NOMO-1 treated with DMSO at 0.1 percent for 48 hours (cell line): ENCODE measurements at regions not wholly inside any gene's neighbourhood (a gene's known extent, or its start where the extent isn't known, plus 50 kb on each side); places are given as distances from the start of the nearest gene placed in this dataset.
A peak's percentile ranks its signal among the peaks of the same experiment; 100 is the strongest.
"Not testable (repeated sequence)": the region's sequence is repeated elsewhere in the genome, so short reads cannot be mapped to it uniquely, and the experiment has no call there.

Experiments
- DNase-seq: peaks from one replicate; lab custom pipeline; 2025; ENCODE audit not compliant: unreplicated experiment; lab: John Stamatoyannopoulos, UW

DNA sequence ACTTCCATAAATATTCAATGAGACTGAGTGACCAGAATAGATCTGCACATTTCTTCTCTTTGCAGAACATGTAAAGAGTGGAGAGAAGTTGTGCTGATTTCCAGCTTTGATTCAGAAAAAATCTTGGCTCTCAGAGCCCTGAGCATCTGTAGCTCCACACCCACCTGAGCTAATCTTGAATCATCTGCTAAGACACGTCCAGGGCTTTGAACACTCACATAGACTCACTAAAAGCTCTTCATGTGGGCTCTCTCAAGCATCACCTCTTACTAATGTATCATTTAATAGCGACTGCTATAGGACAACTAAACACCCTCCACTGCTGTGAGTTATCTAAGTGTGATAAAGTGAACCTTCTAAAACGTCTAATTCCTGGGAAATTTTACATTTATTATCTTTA, 147.7 kb upstream of the GRIA3 start:
- no peak for DNase-seq

DNA sequence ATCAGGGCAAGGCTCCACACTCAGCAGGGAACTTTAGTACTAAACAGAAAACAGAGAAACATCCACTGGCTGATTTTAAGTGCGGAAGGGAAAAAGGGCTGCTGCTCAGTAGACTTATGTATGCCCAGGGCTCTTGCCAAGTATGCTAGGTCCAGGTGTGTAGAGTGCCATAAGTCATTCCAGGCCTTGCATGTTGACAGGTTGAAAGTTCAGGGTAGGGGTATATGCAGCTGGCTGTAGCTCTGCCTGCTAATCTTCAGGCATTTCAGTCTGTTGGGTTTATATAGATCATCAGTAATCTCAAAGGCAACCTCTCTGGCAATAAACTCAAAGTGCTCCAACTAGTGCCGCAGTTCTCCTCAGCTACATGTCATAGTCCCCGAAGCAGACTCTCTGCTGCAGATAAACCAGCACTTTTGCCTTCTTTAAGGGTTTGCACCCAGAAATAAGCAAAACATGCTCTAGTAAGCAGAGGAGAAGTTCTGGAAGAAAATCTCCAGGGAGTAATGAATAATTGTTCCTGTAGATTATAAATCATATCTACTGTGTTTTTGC, 134.9 kb upstream of the GRIA3 start:
- no peak for DNase-seq

DNA sequence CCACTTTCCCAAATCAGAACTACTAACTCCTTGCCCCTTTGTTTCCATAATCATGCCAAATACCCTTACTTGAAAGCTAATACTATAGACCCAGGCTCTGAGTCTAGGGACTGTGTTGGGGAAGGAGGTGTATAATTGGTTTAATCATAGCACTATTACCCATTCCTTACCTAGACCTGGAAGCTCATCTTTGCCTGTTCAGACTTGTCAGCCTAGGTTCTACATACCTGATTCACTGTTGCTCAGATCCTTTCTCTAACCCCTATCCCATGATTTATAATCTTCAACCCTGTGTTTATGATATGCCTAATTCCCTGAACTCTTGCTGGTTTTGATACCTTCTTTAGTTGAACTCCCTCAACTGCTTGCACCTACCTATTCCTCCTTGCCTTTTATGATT, 123.1 kb upstream of the GRIA3 start:
- no peak for DNase-seq

DNA sequence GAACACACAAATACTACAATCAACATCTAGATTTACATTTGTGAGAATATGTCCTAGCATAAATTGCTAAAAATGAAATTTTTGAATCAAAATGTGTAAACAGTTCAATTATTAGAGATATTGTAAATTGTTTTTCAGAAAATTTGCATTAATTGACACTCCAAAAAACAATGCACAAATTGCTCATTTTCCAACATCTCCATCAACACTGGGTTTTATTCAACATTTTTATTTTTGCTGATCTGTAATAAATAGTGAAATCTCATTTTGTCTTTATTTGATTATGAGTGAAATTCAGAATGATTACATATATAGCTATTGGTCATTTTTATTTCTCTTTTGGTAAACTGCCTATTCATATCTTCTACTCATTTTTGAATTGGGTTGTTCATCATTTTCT, 120.0 kb upstream of the GRIA3 start:
- DNase-seq: no peak

DNA sequence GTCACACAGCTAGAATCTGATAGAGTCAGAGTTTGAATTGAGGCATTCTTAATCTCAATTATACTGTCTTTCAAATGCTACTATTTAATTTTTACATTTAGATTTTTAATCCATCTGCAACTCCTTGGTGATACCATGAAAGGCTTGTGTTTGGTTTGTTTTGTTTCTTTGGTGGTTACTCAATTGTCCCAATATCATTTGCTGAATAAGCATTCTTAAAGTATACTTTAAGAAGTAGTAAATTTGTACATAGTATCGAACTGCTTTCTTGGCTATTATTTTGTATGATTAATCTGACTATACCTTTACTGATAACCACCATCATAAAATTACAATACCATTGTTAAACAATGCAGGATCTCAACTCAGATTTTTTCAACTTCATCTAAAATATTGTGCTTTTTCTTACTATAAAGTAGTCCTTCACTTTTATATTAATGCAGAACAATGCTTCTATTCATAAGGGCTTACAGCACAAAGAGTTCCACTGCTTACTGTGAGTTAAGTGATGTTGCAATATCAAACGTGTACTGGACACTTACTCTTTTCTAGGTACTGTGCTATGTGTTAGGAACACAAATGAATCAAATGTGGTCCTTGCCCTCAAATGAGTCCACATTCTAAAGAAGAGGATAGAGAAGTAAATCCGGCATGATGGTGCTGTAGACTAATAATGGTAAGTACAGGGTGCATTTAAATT, 111.2 kb upstream of the GRIA3 start:
- no peak for DNase-seq

DNA sequence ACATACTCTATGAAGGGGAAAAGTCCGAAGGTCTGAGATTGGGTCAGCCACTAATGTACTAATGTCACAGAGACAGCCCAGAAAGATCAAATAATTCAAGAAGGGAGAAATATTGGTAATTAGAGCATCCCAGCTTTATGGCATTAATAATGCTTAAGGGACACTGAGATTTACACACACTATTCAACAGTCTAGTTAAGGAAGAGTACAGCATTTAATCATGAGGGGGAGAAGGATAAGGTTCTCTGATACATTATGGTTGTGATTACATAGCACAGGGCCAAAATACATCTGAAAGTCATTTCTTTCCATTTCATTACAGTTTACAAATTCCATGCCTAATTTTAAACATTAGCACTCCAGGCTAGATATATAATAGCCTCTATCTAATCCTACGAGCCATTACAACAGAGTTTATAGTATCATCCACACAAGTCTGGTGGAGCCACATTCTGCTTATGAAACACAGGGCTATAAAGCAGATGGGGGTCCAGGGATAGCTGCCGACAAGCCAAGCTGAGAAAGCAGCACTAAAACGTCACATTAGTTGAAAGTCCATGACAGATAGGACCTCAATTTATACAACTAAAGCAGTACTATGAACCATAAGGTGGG, 108.0 kb upstream of the GRIA3 start:
- DNase-seq: no peak

DNA sequence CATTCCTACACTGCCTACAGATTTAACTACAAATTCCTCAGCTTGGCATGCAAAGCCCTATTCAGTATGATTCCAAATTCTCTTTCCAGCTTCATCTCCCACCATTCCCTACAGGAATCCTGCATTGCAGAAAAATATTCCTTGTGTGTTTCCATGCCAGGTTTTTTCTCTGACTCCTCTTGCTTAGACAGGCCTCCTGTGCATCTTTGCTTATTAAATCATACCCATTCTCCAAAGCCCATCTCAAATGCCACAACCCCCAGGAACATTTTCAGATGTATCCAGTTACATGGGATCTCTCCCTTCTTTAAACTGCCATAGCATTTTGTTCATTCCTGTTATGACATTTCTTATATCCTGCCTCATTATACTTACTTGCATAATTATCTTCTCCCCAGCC, 106.4 kb upstream of the GRIA3 start:
- no peak for DNase-seq

DNA sequence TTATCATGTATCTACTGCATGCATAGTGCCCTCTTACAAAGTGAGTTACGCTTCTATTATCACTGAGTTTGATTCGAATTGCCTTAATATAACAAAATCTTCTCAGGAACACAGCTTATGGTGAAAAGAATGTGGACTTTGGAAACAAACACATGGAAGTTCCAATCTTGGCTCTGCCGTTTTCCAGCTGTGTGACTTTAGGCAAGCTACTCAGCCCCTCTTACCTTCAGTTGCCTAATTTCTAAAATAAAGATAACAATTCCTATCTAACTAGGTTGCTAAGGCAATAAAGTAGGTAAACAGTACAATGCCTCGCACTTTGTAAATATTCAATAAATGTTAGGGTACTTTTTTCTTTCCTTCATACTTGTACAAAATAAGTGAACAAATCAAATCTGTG, 104.0 kb upstream of the GRIA3 start:
- no peak for DNase-seq

DNA sequence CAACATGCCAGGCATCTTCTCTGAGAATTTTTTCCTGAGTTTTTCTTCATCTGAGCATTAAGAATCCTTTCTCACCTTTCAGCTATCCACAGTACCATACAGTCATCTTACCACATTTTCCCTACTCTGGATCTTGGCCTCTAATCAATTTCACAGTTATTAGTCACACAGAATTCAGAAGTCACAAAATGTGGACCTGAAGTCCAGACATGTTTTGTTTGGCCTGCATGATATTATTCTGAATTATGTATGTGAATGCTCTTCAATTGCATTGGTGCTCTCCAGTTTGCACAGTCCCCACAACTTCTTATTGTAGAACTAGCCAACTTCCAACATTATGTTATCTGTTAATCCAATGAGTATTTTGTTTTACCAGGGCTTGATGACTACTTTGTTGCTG, 102.3 kb upstream of the GRIA3 start:
- DNase-seq: no peak

DNA sequence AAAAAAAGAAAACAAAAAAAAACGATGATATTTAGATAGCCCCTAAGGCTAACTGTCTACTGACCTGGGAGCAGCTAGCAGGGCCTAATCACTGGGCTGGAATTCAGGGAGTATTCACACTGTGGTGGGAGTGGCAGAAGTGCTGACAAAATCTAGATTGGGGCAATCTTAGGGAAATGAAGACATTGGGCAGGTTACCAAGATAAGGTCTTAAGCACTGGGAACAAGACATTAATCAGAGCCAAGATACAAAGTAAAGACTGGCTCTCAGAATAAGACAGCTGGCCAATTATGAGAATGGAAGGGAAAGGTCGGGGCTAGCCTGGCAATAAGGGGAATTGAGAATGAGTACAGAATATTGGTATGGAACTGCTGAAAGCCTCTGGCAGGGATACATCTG, 100.2 kb upstream of the GRIA3 start:
- DNase-seq: no peak

DNA sequence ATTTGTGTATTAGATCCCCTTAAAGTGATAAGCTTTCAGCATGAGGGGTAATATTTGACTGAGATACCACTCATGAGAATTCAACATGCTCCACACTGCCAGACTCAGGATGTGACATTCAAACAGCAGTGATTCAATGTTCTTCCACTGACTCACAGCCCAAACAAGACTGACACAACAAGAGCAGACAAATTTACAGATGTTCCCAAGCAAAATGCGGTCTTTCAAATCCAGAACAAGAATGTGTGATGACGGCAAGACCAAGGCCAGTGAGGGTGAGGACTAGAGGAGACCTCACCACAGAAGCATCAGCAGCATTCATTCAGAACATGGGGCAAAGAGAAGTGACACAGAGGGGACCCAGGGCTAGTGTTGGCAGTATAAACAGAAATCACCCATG, 99.3 kb upstream of the GRIA3 start:
- DNase-seq: no peak

DNA sequence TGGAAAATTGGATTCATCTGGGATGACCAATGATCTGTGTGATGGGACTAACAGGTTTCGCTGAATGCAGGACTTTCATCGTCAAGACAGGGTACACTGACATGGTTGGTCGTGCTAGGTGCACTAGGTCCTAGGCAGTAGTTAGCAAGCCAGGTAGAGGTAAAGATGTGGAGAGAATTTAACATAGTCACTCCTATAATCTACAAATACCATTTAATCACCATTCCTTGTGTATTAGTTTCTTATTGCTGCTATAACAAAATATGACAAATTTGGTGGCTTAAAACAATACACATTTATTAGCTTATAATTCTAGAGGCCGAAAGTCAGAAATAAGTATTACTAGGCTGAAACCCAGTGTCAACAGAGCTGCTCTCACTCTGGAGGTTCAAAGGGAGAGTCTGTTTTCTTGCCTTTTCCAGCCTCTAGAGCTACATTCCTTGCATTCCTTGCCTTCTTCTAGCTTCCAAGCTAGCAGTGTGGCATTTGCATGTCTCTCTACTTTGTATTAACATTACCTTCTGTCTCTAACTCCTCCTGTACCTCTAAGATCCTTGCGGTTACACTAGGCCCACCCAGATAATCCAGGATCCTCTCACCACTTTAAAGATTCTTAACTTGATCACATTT, 98.7 kb upstream of the GRIA3 start:
- no peak for DNase-seq

DNA sequence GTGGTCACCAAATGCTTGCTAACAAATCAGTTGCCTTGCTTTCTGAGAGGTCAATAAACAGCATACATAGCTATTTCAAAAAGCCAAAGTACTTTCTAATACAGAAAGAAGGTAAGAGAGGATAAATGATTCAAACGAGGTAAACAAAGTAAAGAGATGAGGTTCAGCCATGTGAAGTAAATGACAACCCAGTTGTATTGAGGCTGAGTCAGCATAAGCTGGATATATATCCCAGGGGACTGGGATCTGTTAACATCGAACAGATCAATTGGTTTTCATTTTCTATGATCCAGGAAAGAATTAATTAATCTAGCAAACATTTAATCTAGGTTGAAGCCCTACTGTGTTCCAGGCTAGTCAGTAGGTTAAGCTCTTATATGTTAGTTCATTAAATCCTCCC, 97.3 kb upstream of the GRIA3 start:
- no peak for DNase-seq

DNA sequence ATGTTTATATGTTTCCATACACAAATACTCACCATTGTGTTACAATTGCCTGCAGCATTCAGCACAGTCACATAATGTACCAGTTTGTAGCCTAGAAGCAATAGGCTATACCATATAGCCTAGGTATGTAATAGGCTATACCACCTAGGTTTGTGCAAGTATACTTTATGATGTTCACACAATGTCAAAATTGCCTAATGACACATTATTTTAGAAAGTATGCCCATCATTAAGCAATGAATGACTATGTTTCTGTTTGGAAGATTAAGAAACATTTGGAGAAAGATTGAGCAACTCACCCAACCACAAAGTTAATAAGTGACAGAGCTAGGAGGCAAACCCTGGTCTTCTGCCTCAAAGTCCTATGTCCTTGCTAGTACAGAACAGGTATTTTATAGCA, 96.8 kb upstream of the GRIA3 start:
- peak; percentile 87 for DNase-seq

DNA sequence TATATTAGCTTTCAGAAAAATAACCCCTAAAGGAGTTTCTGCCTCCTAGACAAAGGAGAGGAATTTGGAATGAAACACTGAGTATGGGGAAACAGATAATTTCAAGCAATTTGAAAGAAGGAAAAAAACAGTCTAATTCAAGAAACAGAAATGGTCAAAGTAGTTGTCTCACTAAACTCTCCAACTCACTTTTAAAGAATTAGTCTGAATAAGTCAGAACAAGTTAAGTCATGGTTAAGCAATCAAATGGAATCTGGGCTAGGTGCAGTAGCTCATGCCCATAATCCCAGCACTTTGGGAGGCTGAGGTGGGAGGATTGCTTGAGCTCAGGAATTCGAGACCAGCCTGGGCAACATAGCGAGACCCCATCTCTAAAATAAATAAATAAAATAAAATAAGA, 95.7 kb upstream of the GRIA3 start:
- no peak for DNase-seq

DNA sequence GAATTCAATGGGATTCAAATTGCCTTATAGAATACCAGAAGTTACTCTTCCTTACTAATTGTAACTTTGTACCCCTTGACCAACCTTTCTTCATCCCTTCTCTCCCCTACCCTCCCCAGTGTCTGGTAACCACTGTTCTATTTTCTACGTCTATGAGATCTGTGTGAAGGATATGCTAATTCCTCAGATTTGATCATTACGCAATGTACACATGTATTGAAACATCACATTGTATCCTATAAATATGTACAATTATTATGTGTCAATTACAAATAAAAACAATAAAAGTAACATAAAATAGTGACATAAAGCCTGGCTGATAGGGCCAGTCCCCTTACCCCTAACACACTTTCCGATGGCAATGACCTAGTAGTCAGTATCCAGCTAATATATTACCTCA, 95.1 kb upstream of the GRIA3 start:
- DNase-seq: no peak

DNA sequence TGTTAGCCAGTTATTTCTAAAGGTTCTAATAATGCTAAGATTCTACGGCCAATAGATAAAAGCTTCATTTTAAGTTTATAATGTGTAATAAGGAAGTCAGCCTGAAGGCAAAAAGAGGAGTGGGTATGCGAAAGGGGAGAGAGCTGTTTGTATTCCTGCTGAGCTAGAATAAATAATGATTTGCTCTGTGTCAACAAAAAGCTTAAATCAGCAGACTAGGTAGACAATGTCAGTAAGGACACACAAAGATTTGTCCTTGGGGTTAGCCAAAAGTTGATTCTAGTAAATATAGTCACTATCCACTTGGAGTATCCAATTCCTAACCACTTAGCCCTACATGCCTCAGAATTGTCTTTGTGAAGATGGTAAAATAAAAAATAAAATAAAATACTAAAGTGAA, 90.3 kb upstream of the GRIA3 start:
- DNase-seq: no peak

DNA sequence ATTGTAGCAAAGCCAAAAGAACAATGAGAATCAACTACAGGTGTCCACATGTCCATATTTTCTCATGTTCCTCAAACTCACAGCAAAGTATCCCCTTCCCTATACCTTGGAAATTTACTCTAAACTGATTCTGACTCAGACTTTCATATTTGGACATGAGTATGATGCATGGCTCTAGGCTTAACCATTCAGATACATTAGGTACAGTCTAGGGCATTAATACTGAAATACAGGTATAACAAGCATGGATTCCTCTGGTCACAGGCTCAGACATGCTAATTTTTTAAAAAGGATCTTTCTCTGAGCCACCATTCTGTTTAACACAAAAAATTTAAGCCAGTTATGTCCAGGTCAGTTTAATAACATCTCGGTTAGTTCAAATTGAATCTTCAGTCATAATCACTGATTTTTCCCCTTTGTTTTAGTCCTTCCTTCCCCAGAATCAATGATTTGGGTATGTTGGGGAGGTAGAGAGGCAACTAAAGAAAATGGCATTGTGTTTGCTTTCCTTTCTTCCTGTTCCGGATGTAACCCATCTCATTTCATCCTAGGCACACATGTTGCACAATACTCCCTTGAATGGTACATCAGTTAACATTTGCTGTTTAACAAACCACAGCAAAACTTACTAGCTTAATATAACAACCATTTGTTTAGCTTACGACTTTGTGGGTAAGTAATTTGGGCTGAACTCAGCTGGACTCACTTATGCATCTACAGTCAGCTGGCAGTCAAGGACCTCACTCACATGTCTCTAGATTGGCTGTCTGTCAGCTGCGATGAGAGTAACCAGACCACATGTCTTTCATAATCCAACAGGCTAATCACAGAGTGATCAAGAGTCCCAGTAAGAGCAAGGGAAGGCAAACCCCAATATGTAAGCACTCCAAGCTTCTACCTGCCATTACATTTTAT, 75.3 kb upstream of the GRIA3 start:
- DNase-seq: no peak

DNA sequence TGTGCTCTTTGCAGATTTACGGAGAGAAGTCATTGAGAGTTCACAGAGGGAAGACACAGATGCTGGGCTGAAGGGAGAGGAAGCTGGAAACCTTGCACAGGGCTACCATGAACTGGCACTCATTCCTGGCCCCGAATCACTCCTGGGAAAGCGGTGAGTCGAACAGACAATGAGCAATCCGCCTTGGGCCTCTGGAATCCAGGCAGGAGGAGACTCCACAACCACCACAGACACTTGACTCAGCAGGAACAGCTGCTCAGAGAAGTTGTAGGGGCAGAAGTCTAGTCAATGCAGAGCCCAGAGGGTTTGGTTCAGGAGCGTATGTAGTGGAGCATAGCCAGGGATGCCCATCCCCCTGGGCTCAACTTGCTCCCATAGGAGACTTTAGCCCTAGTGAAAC, 62.8 kb upstream of the GRIA3 start:
- no peak for DNase-seq

DNA sequence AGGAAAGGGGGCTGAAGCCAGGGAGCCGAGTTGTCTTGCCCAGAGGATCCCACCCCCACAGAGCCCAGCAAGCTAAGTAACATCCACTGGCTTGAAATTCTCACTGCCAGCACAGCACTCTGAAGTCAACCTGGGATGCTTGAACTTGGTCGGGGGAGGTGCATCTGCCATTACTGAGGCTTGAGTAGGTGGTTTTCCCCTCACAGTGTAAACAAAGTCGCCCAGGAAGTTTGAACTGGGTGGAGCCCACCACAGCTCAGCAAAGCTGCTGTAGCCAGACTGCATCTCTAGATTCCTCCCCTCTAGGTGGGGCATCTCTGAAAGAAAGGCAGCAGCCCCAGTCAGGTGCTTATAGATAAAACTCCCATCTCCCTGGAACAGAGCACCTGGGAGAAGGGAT, 54.3 kb upstream of the GRIA3 start:
- DNase-seq: not testable (repeated sequence)
